ENCODE measurements at regions not wholly inside any gene's neighbourhood (a gene's known extent, or its start where the extent isn't known, plus 50 kb on each side); places are given as distances from the start of the nearest gene placed in this dataset.

DNA sequence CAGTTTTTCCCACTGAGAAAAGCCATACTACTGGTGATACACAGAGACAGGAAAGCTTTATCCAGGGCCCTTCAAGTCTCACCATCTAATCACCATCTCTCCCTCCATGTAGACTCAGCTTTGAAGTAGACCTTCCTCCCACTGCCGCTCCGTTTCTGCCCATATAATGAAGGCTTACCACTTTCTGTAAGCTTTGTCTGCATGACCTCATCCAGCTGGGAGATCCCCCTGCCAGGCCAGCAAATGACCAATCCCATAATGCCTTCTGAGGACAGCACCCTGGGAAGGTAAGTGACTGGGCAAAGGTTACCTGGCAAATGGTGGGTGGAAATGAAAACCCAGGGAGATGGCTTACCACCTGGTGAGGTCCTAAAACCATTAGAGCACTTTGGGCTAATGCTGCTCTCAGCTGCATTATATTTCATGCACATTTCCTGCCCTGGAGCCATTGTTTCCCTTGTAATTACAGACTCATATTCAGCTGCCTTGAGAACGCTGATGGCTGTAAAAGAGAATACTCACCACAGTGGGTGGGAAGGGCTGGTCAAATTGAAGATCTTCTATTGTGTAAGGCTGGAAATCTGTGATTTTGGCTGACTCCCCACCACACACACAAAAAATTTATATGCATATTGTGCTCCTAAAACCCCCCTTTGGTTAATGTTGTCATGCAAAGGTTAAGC lies 350.7 kb upstream of the SYT4 start:
- no peak for TF ChIP-seq EZH2 (IDR thresholded peaks at IDR 0.05; ENCODE audit: insufficient read depth, poor library complexity, severe bottlenecking)
- no peak for TF ChIP-seq EZH2phosphoT487 (IDR thresholded peaks at IDR 0.05; ENCODE audit: insufficient read depth, low read depth)
